Right lobe of liver (tissue), 4 donors: ENCODE measurements at regions not wholly inside any gene's neighbourhood (a gene's known extent, or its start where the extent isn't known, plus 50 kb on each side); places are given as distances from the start of the nearest gene placed in this dataset.

Experiments used
- CTCF ChIP-seq, 4 donors: fragments of 200-600 bp in 3 of 4; fragments of 450-650 bp in 1 of 4; IDR thresholded peaks; one replicate each; pipeline versions ENCODE4 v1.5.1 to v1.8.0; 2016 to 2022; ENCODE audit warnings: antibody characterized with exemption in 4 of 4, mild to moderate bottlenecking in 2 of 4
- POLR2A ChIP-seq: fragments of 450-650 bp; IDR thresholded peaks from one replicate; pipeline ENCODE4 v1.6.1; 2017; ENCODE audit warnings: antibody characterized with exemption, mild to moderate bottlenecking
- donor health status: DM: no; HTN: no; CAD: no.
- donor health status: DM: no; HTN: no; CAD: no.
- donor health status: DM: no; HTN: yes; CAD: no.

GRCh38 chr9:13806714-13807113 is 507.2 kb downstream of the NFIB start:
- TF ChIP-seq CTCF (IDR thresholded peaks at IDR 0.05) (no peak), POLR2A (no peak)
